GM06990 (cell line): ENCODE measurements at regions not wholly inside any gene's neighbourhood (a gene's known extent, or its start where the extent isn't known, plus 50 kb on each side); places are given as distances from the start of the nearest gene placed in this dataset.

Experiments used
- DNase-seq: peaks from one replicate; pipeline ENCODE4 v3.0.0-alpha.2; 2011; ENCODE audit not compliant: insufficient read length; ENCODE audit errors: extremely low read depth
- H3K27me3 ChIP-seq: replicated peaks from 2 replicates; pipeline ENCODE4 v1.6.0; 2011; ENCODE audit warnings: low read length; ENCODE audit not compliant: control insufficient read depth, insufficient read depth
- H3K36me3 ChIP-seq: 2 replicates; pipeline ENCODE4 v1.5.1; 2011; ENCODE audit warnings: low read length; ENCODE audit not compliant: control insufficient read depth, insufficient read depth
- H3K4me3 ChIP-seq: replicated peaks from 2 replicates; pipeline ENCODE4 v1.5.1; 2011; ENCODE audit warnings: low read depth, mild to moderate bottlenecking, control low read depth, low read length
- CTCF ChIP-seq: IDR thresholded peaks from 2 replicates; pipeline ENCODE4 v1.5.1; 2011; ENCODE audit warnings: low read length, control low read depth, mild to moderate bottlenecking, inconsistent platforms; ENCODE audit not compliant: insufficient read depth, poor library complexity, severe bottlenecking

GRCh38 chr18:78402440-78402839 is 577.2 kb upstream of the SALL3 start:
- TF ChIP-seq CTCF: no peak

GRCh38 chr18:78402966-78403365 is 576.7 kb upstream of the SALL3 start:
- DNase-seq: no peak
- no peak for TF ChIP-seq CTCF
- Histone ChIP-seq H3K4me3 (no peak overlapping the region), H3K36me3 (no peaks in the 10 kb centered on the region), H3K27me3 (no peaks in the 10 kb centered on the region)

More at GRCh38 chr18:78402440-78402839, 577.2 kb upstream of the SALL3 start:
- Histone ChIP-seq H3K36me3 (no peaks in the 10 kb centered on the region), H3K27me3 (no peaks in the 10 kb centered on the region), H3K4me3 (no peak overlapping the region)
- DNase-seq: no peak

GRCh38 chr18:78403371-78403770 is 576.2 kb upstream of the SALL3 start:
- no peaks in the 10 kb centered on the region for H3K27me3 ChIP-seq
- TF ChIP-seq CTCF: no peak

GRCh38 chr18:78405763-78406162 is 573.9 kb upstream of the SALL3 start:
- no peak for TF ChIP-seq CTCF
- no peak for DNase-seq
- no peaks in the 10 kb centered on the region for H3K36me3 ChIP-seq
- H3K4me3 ChIP-seq: no peak overlapping the region
- no peaks in the 10 kb centered on the region for H3K27me3 ChIP-seq

More at GRCh38 chr18:78403371-78403770, 576.2 kb upstream of the SALL3 start:
- DNase-seq: no peak
- no peak overlapping the region for H3K4me3 ChIP-seq
- H3K36me3 ChIP-seq: no peaks in the 10 kb centered on the region

GRCh38 chr18:78406743-78407465 is 572.7 kb upstream of the SALL3 start:
- no peaks in the 10 kb centered on the region for H3K27me3 ChIP-seq
- no peak for TF ChIP-seq CTCF
- no peak for DNase-seq
- no peak overlapping the region for H3K4me3 ChIP-seq
- no peaks in the 10 kb centered on the region for H3K36me3 ChIP-seq

- no peak for DNase-seq
- Histone ChIP-seq H3K36me3 (no peaks in the 10 kb centered on the region), H3K4me3 (no peak overlapping the region), H3K27me3 (no peaks in the 10 kb centered on the region)
- TF ChIP-seq CTCF: no peak
These were observed 572.2 kb upstream of the SALL3 start for GRCh38 chr18:78407466-78407844.
